Effector CD8-positive, alpha-beta T cell (primary cell): ENCODE measurements at regions not wholly inside any gene's neighbourhood (a gene's known extent, or its start where the extent isn't known, plus 50 kb on each side); places are given as distances from the start of the nearest gene placed in this dataset.
"Not testable (repeated sequence)": the region's sequence is repeated elsewhere in the genome, so short reads cannot be mapped to it uniquely, and the experiment has no call there.

Source experiments
- DNase-seq: peaks from one replicate; lab custom pipeline; 2025; lab: John Stamatoyannopoulos, UW

GRCh38 chr13:108077284-108077683 lies 138.1 kb downstream of the LIG4 start:
- DNase-seq, result no peak

DNA sequence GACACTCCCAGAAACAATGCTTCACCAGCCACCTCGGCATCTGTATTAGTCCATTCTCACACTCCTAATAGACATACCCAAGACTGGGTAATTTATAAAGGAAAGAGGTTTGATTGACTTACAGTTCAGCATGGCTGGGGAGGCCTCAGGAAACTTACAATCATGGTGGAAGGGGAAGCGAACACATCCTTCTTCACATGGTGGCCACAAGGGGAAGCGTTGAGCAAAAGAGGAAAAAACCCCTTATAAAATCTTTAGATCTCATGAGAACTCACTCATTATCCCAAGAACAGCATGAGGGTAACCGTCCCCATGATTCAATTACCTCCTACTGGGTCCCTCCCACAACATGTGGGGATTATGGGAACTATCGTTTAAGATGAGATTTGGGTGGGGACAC lies 140.9 kb downstream of the LIG4 start:
- DNase-seq, result not testable (repeated sequence)

DNA sequence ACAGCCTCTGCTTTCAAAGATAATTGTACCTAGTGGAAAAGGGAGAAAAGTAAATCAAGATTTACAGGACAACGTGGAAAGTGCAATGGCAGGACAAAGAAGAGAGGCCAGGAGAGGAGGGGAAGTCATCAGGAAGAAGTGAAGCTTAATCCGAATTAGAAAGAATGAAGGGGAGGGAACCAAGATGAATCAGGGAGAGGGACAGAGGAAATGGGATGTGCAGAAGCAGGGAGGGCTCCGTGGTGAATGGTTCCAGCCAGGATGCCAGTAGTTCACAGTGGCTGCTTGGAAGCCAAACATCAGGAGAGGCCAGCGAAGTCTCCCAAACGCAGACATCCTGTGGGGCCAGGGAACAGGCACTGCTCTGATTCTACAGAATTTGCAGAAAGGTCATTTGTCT lies 144.4 kb downstream of the LIG4 start:
- DNase-seq, result no peak

GRCh38 chr13:108070491-108070890 lies 144.8 kb downstream of the LIG4 start:
- no peak for DNase-seq

GRCh38 chr13:108069521-108070210 lies 145.7 kb downstream of the LIG4 start:
- DNase-seq, result no peak

DNA sequence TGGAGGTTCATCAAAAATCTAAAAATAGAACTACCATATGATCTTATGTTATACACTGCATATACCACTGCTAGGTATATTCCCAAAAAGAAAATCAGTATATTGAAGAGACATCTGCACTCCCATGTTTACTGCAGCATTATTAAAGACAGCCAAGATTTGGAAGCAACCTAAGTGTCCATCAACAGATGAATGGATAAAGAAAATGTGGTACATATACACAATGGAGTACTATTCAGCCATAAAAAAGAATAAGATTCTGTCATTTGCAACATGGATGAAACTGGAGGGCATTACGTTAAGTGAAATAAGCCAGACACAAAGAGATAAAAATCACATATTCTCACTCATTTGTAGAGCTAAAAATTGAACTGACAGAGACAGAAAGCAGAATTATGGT lies 151.0 kb downstream of the LIG4 start:
- not testable (repeated sequence) for DNase-seq

GRCh38 chr13:108060111-108060510 lies 155.2 kb downstream of the LIG4 start:
- no peak for DNase-seq

- no peak for DNase-seq
These were observed 159.1 kb downstream of the LIG4 start for GRCh38 chr13:108056278-108056677.

GRCh38 chr13:108049211-108049610 lies 166.1 kb downstream of the LIG4 start:
- no peak for DNase-seq

DNA sequence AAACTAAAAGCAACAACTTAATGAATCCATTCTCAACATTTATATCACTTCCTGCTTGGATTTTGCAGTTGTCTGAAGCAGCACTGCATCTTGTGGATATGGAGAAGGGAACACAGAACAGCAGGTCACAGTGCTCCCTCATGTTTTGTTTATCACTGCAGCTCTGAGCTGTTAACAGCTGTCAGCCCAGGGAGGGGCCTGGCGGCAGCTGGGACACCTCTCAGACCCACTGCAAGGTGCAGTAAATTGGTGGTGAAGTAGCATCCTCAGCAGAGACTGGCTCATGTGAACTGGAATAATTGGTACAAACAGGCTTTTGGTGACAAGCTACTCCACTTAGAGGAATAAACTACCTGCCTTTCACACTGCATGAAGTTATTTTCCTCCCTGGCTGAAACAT lies 170.4 kb downstream of the LIG4 start:
- no peak for DNase-seq

- DNase-seq, result not testable (repeated sequence)
These were observed 172.5 kb downstream of the LIG4 start for GRCh38 chr13:108042866-108043265.

GRCh38 chr13:108037348-108037747 lies 178.0 kb downstream of the LIG4 start:
- no peak for DNase-seq

DNA sequence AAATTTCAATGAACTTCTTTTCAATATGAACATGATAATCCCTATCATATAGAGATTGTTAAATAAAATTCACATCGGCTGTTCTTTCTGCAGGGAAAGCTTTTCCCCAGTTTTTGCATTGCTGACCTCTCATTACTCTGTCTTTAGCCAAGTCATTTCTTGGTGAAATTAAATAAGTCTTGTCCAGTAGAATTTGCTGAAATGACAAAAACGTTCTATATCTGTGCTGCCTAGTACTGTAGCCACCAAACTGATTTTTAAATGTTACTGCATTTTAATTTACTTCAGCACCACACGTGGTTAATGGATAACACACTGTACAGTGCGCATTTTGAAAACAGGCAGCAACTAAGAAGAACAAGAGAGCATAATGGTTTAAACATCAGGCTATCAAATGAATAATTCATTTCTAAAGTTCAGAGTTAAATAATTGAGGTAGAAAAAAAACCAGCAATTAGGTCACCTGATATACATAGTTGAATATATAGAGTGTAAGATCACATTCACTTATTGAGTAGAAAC lies 178.9 kb downstream of the LIG4 start:
- no peak for DNase-seq

DNA sequence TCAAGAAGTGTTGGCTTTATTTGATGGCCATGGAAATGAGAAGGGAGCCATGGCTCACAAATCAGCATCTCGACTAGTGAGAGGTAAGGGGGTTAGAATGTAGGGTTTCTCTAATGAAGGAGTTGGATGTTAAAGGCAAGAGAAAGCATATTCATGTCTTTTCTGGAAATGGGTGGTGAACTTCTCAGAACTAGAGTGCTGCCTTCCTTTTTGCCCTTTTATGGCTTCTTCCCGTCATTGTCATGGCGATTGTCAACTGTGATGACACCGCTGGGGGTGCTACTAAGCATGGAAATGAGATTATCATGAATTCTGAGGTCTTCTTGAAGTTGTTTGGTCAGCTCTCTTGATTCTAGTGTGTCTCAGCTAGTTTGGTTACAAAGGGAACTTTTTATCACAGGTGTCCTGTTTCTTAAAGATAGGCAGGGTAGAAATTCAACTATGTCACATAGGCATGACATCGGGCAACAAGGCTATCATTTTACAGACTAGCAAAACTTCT lies 180.4 kb downstream of the LIG4 start:
- no peak for DNase-seq

DNA sequence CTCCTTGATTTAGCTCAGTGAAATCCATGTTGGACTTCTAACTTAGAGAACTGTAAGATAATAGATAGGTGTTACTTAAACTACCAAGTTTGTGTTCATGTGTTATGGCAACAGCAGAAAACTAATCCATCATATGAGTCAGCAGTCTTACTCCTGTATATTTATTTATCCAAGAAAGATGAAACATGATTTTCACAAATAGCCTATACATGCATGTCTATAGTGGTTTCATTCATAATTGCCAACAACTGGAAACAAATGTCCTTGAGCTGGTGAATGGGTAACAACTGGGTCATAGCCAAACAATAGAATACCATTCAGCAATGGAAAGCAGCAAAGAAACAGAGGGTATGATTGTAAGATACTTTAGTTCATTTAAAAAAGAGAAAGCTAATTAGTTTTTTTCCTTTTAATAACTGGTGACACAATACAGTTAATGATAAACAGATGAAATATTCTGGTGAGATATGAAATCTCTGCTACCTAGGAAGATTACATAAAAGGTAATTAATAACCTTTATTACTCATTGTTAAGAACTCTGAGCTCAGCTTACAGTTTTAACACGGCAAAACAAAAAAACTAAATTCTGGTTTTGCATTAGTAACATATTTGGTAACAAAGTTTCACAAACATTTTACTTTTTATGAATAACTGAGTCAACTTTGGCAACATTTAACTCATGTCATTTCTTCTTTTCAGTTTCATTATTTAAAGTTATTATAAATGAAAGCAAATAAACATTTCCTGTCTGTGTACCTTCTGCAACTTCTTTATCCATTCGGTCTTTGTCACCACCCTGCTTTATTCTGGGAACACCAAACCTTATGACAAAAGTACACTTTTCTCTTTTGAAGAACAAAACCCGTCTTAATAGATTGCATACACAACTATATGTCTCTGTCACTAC lies 181.3 kb downstream of the LIG4 start:
- DNase-seq, result no peak

- DNase-seq, result no peak
These were observed 183.5 kb downstream of the LIG4 start for GRCh38 chr13:108031865-108032264.

DNA sequence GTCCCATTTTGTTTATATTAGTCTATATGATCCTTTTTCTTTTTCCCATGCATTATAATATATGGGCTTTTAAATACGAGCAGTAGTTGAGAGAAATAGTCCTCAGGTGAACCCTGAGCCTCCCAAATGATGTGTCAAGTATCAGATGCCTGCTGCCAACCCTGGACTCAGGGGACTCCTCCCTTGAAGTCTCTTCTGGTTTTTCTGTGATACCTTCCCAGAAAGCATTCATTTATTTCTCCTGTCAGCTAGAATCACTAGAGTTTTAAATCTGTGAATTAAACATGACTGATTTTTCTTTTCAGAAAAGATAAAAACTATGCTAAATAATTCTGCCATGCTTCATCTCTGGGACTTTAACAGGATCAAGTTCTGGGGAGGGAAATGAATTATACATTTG lies 184.6 kb downstream of the LIG4 start:
- DNase-seq, result no peak

GRCh38 chr13:108026680-108027410 lies 188.5 kb downstream of the LIG4 start:
- DNase-seq, result no peak

DNA sequence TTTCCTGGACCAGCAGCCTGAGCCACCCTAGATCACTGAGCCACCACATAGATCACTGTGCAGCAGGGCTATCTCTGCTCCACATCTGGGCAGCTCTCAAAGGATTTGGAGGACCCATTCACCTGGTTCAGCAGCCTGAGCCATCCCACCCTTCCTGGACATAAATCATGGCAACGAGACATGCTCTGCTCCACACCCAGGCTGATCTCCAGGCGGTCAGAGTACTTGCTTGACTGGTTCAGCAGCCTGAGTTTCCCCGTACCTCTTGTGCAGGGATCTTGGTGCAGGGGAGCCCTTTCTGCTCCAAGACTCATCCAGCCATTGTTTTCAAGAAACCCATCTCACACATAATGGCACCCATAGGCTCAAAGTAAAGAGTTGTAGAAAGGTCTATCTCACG lies 195.3 kb downstream of the LIG4 start:
- DNase-seq, result no peak

- DNase-seq, result no peak
These were observed 196.9 kb downstream of the LIG4 start for GRCh38 chr13:108018371-108018870.

DNA sequence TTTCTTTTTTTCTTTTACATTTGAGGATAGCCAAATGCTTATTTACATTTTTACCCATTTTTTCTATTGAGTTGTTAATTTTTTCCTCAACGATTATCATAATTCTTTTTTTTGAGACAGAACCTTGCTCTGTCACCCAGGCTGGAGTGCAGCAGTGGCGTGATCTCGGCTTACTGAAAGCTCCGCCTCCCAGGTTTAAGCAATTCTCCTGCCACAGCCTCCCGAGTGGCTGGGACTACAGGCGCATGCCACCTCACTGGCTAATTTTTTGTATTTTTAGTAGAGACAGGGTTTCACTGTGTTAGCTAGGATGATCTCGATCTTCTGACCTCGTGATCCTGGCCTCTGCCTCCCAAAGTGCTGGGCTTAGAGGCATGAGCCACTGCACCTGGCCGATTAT lies 208.7 kb downstream of the LIG4 start:
- no peak for DNase-seq

DNA sequence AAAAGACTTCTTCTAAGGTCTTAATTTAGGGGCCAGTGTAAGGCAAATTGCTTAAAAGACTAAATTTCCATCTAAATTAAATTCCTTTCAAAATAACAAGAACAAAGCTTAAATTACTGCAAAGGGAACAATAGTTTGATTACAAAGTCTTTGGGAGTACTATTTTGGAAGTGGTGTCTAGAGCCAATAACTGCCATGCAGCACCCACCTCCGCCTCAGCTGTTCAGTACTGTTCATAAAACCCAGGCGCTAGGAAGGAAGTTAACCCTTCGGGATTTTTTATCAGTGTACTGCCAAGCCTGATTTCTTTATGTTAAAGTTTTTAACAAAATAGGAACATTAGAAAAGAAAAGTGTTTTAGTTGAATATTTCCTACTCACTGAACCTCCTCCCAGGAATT lies 210.1 kb downstream of the LIG4 start:
- no peak for DNase-seq
